ENCODE measurements at regions not wholly inside any gene's neighbourhood (a gene's known extent, or its start where the extent isn't known, plus 50 kb on each side); places are given as distances from the start of the nearest gene placed in this dataset.

- no peak for TF ChIP-seq EZH2 (IDR thresholded peaks at IDR 0.05; ENCODE audit: borderline replicate concordance, low read depth, low read length, poor library complexity, severe bottlenecking)
- no peak for TF ChIP-seq CTCF (conservative IDR thresholded peaks at IDR 0.05; ENCODE audit: low read depth, low read length)
These were observed 102.0 kb upstream of the CHMP2B start for GRCh38 chr3:87125116-87125515.
